ENCODE measurements at regions not wholly inside any gene's neighbourhood (a gene's known extent, or its start where the extent isn't known, plus 50 kb on each side); places are given as distances from the start of the nearest gene placed in this dataset.

- no peak overlapping the region for H2BK5ac ChIP-seq (ENCODE audit: low read depth, low read length)
- H3K79me2 ChIP-seq (ENCODE audit: control insufficient read depth in 1 of 2, insufficient read depth in 2 of 2, low read length in 2 of 2): no peaks in the 10 kb centered on the region
- no peak overlapping the region for H2BK15ac ChIP-seq (ENCODE audit: low read length)
- H3K23me2 ChIP-seq (ENCODE audit: low read depth, low read length): no peaks in the 10 kb centered on the region
- no peak overlapping the region for H2BK20ac ChIP-seq (ENCODE audit: low read length)
- no peak overlapping the region for H3K18ac ChIP-seq (ENCODE audit: extremely low read depth, low read length)
- H2AFZ ChIP-seq (ENCODE audit: low read length): no peak overlapping the region
- no peak overlapping the region for H3K9ac ChIP-seq (replicated peaks in 1 of 4; ENCODE audit: extremely low read depth in 1 of 4, low read depth in 3 of 4, low read length in 3 of 4)
- no peak overlapping the region for H4K5ac ChIP-seq (ENCODE audit: insufficient read length, low read depth, low read length)
- no peak overlapping the region for H3K4ac ChIP-seq (replicated peaks; ENCODE audit: insufficient read length, low read depth, low read length)
- H3K9me3 ChIP-seq (ENCODE audit: insufficient read depth in 2 of 2, low read depth in 1 of 2, low read length in 1 of 2): no peaks in the 10 kb centered on the region
- H3K14ac ChIP-seq (ENCODE audit: insufficient read length): no peak overlapping the region
- H3K4me1 ChIP-seq (replicated peaks in 1 of 4; ENCODE audit: control insufficient read depth in 3 of 4, insufficient read depth in 4 of 4, low read length in 3 of 4): no peaks in the 10 kb centered on the region
- TF ChIP-seq SP4 (IDR thresholded peaks at IDR 0.05; ENCODE audit: low read length) (no peak), CTCF (IDR thresholded peaks at IDR 0.05; ENCODE audit: control extremely low read depth in 1 of 3, insufficient read depth in 1 of 3, low read depth in 1 of 3, low read length in 3 of 3) (peak in 2 of 3 experiments; percentile 14 to 15; a peak in 2 of 4 replicates), RAD21 (IDR thresholded peaks at IDR 0.05 in 1 of 2, conservative IDR thresholded peaks at IDR 0.05 in 1 of 2; ENCODE audit: low read depth in 2 of 2, low read length in 2 of 2) (peak; percentile 34 to 49; a peak in 3 of 4 replicates)
- WGBS, 2 experiments (ENCODE audit: extremely low coverage in 1 of 2, insufficient coverage in 1 of 2, insufficient read length in 1 of 2, insufficient replicate concordance in 2 of 2, low coverage in 1 of 2, low lambda C conversion rate in 2 of 2, missing lambda C conversion rate in 1 of 2): 73% methylated on average over 4 of the region's 4 CpGs; no CpG with 5 or more reads in 1 of the 2 experiments
- no peak overlapping the region for H4K91ac ChIP-seq (replicated peaks; ENCODE audit: insufficient read length, low read length)
- no peak overlapping the region for H3K4me3 ChIP-seq (ENCODE audit: extremely low read depth in 1 of 4, insufficient read depth in 2 of 4, low read depth in 3 of 4, low read length in 4 of 4)
- no peak overlapping the region for H3K23ac ChIP-seq (ENCODE audit: insufficient read length)
- no peaks in the 10 kb centered on the region for H3K36me3 ChIP-seq (ENCODE audit: control insufficient read depth in 2 of 4, insufficient read depth in 4 of 4, low read length in 3 of 4)
- ChIA-PET CTCF (ENCODE audit: partially characterized antibody) (interaction anchor here (1.5 to 4.4 kb wide), 10 partner anchors 9 to 157 kb away, joined by 3 to 43 read pairs (median 10); no protein-coding TSS in a partner anchor), POLR2A (ENCODE audit: partially characterized antibody) (no interaction called here)
- no peak for FAIRE-seq
- no peak overlapping the region for H2BK12ac ChIP-seq (ENCODE audit: low read depth, low read length)
- H4K20me1 ChIP-seq (replicated peaks in 1 of 2; ENCODE audit: control insufficient read depth in 1 of 2, insufficient read depth in 2 of 2, low read length in 2 of 2): no peaks in the 10 kb centered on the region
- DNase-seq (ENCODE audit: low read depth in 1 of 2, low spot score in 2 of 2): no peak
- peaks cover 0 to 1% (median 0%) of the 10 kb centered on the region in 4 experiments; a peak in 1 of 7 replicates for H3K27me3 ChIP-seq (replicated peaks in 1 of 4; ENCODE audit: control insufficient read depth in 3 of 4, extremely low read depth in 1 of 4, insufficient read depth in 3 of 4, low read length in 3 of 4)
- H3K4me2 ChIP-seq (ENCODE audit: insufficient read depth in 1 of 2, low read depth in 2 of 2, low read length in 2 of 2): no peak overlapping the region
- H4K8ac ChIP-seq (ENCODE audit: extremely low read depth, insufficient read depth, low read length): no peak overlapping the region
- no peaks in the 10 kb centered on the region for H3K79me1 ChIP-seq (ENCODE audit: low read depth, low read length)
- no peak overlapping the region for H2BK120ac ChIP-seq (replicated peaks; ENCODE audit: low read depth, low read length)
- no peak overlapping the region for H3K56ac ChIP-seq (replicated peaks; ENCODE audit: insufficient read length, low read depth, low read length)
- no peak overlapping the region for H3K27ac ChIP-seq (ENCODE audit: low read depth, low read length)
- H2AK5ac ChIP-seq (ENCODE audit: low read depth, low read length): no peak overlapping the region
Observed at GRCh38 chr1:60129911-60130310, 56.3 kb upstream of the C1orf87 start.
